ENCODE measurements at regions not wholly inside any gene's neighbourhood (a gene's known extent, or its start where the extent isn't known, plus 50 kb on each side); places are given as distances from the start of the nearest gene placed in this dataset.

DNA sequence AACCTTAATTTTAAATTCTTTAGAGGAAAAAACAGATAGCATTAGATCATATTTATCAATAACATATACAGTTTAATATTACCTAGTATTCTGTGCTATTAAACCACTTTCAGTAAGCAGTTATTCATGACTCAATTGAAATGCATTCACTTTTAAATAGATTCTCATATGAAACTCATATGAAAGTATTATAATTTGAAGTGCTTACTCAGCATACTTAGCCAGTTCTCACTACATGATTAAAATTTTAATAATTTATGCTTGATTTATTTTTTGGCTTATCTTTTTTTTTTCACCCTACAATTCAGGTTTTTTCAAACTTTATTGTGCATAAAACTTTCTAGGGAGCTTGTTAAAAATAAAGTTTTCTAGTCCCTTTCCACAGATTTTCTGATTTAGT is 694.9 kb upstream of the CDH9 start:
- TF ChIP-seq GATA2 (IDR thresholded peaks at IDR 0.05; ENCODE audit: low read depth, low read length) (no peak), GATA3 (IDR thresholded peaks at IDR 0.05; ENCODE audit: low read depth, low read length) (no peak)

GRCh38 chr5:27727254-27727653 is 688.9 kb upstream of the CDH9 start:
- no peak for TF ChIP-seq GATA3 (IDR thresholded peaks at IDR 0.05; ENCODE audit: low read depth, low read length)
- no peak for TF ChIP-seq GATA2 (IDR thresholded peaks at IDR 0.05; ENCODE audit: low read depth, low read length)

DNA sequence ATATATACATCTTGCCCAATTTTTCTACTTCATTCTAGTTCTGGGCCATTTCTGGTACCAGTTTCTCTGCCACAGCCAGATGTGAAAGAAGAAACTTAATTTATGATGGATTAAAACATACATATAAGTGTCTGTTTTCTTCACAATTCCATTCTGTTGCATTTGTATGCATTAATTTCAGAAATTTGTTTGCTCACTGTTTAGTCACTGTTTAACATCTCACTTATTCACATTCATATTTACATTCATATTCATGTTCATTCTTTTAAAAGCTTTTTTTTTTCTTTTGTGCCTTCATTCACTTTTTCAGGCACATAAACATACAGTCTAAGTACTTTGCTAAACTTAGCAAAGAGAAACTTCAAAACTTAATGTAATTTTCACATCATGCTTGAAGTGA is 684.0 kb upstream of the CDH9 start:
- TF ChIP-seq GATA3 (IDR thresholded peaks at IDR 0.05; ENCODE audit: low read depth, low read length): no peak
- no peak for TF ChIP-seq GATA2 (IDR thresholded peaks at IDR 0.05; ENCODE audit: low read depth, low read length)

DNA sequence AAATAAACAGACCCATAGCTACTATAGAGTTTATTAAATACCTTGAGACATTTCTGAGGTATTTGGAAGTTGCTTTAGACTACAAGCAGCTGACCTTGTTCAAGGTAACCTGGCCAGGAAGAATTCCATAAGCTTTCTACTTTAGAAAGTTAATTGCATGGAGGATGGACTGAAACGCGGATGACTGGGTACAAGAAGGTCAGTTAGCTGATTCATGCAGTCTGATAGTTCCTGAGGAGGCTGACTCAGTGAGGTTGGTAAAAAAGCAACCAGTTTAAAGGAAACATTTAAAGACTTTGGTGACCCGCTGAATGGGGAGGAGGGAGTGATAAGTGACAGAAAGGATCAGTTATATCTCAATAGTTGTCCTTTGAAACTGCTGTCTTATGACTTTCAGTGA is 670.1 kb upstream of the CDH9 start:
- TF ChIP-seq GATA3 (IDR thresholded peaks at IDR 0.05; ENCODE audit: low read depth, low read length): no peak
- no peak for TF ChIP-seq GATA2 (IDR thresholded peaks at IDR 0.05; ENCODE audit: low read depth, low read length)

DNA sequence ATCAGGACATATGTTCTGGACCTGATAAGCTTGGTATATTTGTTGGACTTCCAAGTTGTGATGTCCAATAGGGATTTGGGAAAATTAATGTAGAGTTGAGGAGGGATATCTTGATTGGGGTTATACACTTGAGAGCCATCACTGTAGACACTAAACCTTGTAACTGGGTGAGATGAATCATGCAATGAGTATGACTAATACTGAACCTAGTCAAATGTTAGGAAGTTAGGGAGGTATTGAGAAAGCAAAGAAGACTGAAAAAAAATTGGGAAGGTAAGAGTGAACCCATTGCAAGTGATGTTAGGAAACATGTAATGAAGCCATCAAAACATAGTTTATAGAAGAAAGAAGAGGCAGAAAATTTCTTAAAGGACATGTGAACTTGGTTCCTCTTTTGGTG is 668.4 kb upstream of the CDH9 start:
- TF ChIP-seq GATA3 (IDR thresholded peaks at IDR 0.05; ENCODE audit: low read depth, low read length): no peak
- no peak for TF ChIP-seq GATA2 (IDR thresholded peaks at IDR 0.05; ENCODE audit: low read depth, low read length)

- TF ChIP-seq GATA2 (IDR thresholded peaks at IDR 0.05; ENCODE audit: low read depth, low read length): no peak
- TF ChIP-seq GATA3 (IDR thresholded peaks at IDR 0.05; ENCODE audit: low read depth, low read length): no peak
Measured at GRCh38 chr5:27705661-27706060, 667.3 kb upstream of the CDH9 start.

GRCh38 chr5:27701931-27702903 is 663.8 kb upstream of the CDH9 start:
- TF ChIP-seq GATA2 (IDR thresholded peaks at IDR 0.05; ENCODE audit: low read depth, low read length): no peak
- no peak for TF ChIP-seq GATA3 (IDR thresholded peaks at IDR 0.05; ENCODE audit: low read depth, low read length)

GRCh38 chr5:27700526-27700925 is 662.1 kb upstream of the CDH9 start:
- no peak for TF ChIP-seq GATA2 (IDR thresholded peaks at IDR 0.05; ENCODE audit: low read depth, low read length)
- TF ChIP-seq GATA3 (IDR thresholded peaks at IDR 0.05; ENCODE audit: low read depth, low read length): no peak

- TF ChIP-seq GATA3 (IDR thresholded peaks at IDR 0.05; ENCODE audit: low read depth, low read length) (no peak), GATA2 (IDR thresholded peaks at IDR 0.05; ENCODE audit: low read depth, low read length) (no peak)
Measured at GRCh38 chr5:27682600-27682999, 644.2 kb upstream of the CDH9 start.

DNA sequence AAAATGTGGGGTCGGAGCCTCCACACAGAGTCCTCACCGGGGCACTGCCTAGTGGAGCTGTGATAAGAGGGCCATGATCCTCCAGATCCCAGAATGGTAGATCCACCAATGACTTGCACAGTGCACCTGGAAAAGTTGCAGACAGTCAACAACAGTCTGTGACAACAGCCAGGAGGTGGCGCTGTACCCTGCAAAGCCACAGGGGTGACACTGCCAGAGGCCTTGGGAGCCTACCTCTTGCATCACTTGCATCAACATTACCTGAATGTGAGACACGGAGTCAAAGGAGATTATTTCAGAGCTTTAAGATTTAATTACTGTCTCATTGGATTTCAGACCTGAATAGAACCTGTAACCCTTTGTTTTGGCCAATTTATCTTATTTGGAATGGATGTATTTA is 614.1 kb upstream of the CDH9 start:
- TF ChIP-seq GATA3 (IDR thresholded peaks at IDR 0.05; ENCODE audit: low read depth, low read length) (no peak), GATA2 (IDR thresholded peaks at IDR 0.05; ENCODE audit: low read depth, low read length) (no peak)

GRCh38 chr5:27639005-27639612 is 600.7 kb upstream of the CDH9 start:
- no peak for TF ChIP-seq GATA2 (IDR thresholded peaks at IDR 0.05; ENCODE audit: low read depth, low read length)
- TF ChIP-seq GATA3 (IDR thresholded peaks at IDR 0.05; ENCODE audit: low read depth, low read length): no peak

DNA sequence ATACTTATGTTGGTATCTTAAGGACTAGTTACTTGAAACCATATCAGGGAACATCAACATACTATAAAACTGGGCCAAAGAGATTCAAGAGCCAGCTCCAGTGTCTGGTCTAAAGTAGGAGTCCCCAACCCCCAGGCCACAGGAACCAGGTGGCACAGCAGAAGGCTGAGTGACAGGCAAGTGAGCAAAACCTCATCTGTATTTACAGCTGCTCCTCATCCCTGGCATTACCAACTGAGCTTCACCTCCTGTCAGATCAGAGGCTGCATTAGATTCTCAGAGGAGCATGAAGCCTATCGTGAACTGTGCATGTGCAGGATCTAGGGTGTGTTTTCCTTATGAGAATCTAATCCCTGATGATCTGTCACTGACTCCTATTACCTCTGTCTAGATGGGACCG is 581.6 kb upstream of the CDH9 start:
- TF ChIP-seq GATA3 (IDR thresholded peaks at IDR 0.05; ENCODE audit: low read depth, low read length) (no peak), GATA2 (IDR thresholded peaks at IDR 0.05; ENCODE audit: low read depth, low read length) (no peak)

- TF ChIP-seq GATA2 (IDR thresholded peaks at IDR 0.05; ENCODE audit: low read depth, low read length) (no peak), GATA3 (IDR thresholded peaks at IDR 0.05; ENCODE audit: low read depth, low read length) (no peak)
Measured at GRCh38 chr5:27612161-27612560, 573.8 kb upstream of the CDH9 start.

GRCh38 chr5:27608992-27609391 is 570.6 kb upstream of the CDH9 start:
- TF ChIP-seq GATA2 (IDR thresholded peaks at IDR 0.05; ENCODE audit: low read depth, low read length) (no peak), GATA3 (IDR thresholded peaks at IDR 0.05; ENCODE audit: low read depth, low read length) (no peak)

DNA sequence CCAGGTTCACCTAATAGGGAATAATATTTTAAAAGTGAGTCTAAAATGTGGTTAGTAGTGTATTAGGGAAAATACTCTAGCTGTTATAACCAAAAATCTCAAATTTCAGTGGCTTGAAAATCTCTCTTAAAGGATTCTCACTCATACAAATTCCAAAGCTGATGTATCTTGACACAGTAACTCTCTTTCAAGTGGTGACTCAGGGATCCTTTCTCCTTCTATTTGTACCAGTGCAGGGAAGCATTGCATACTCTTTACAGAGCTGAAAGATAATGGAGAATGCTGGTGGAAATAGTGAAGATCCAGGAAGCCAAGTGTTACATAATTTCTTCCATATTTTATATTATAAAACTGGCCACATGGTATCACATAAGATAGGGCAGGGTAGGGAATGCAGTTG is 560.2 kb upstream of the CDH9 start:
- TF ChIP-seq GATA3 (IDR thresholded peaks at IDR 0.05; ENCODE audit: low read depth, low read length) (no peak), GATA2 (IDR thresholded peaks at IDR 0.05; ENCODE audit: low read depth, low read length) (no peak)
